ENCODE measurements at regions not wholly inside any gene's neighbourhood (a gene's known extent, or its start where the extent isn't known, plus 50 kb on each side); places are given as distances from the start of the nearest gene placed in this dataset.
"Not testable (repeated sequence)": the region's sequence is repeated elsewhere in the genome, so short reads cannot be mapped to it uniquely, and the experiment has no call there.

- no peak for DNase-seq
These were observed 97.9 kb upstream of the SYT13 start for GRCh38 chr11:45384016-45384415.

- peak; percentile 81 for DNase-seq
These were observed 97.1 kb upstream of the SYT13 start for GRCh38 chr11:45383224-45383623.

- no peak for DNase-seq
These were observed 96.2 kb upstream of the SYT13 start for GRCh38 chr11:45382133-45382878.

- no peak for DNase-seq
These were observed 93.2 kb upstream of the SYT13 start for GRCh38 chr11:45379162-45379863.

GRCh38 chr11:45378516-45378915 is 92.4 kb upstream of the SYT13 start:
- no peak for DNase-seq

- no peak for DNase-seq
These were observed 88.5 kb upstream of the SYT13 start for GRCh38 chr11:45374653-45375059.

GRCh38 chr11:45374130-45374529 is 88.0 kb upstream of the SYT13 start:
- no peak for DNase-seq

GRCh38 chr11:45373506-45374035 is 87.4 kb upstream of the SYT13 start:
- DNase-seq = no peak

- DNase-seq = not testable (repeated sequence)
These were observed 86.3 kb upstream of the SYT13 start for GRCh38 chr11:45372414-45372813.

GRCh38 chr11:45371251-45372115 is 85.3 kb upstream of the SYT13 start:
- peak; percentile 52 for DNase-seq

- DNase-seq = no peak
These were observed 83.2 kb upstream of the SYT13 start for GRCh38 chr11:45369313-45369712.

GRCh38 chr11:45368697-45369096 is 82.6 kb upstream of the SYT13 start:
- no peak for DNase-seq

GRCh38 chr11:45366619-45367190 is 80.6 kb upstream of the SYT13 start:
- DNase-seq = no peak

- DNase-seq = no peak
These were observed 79.9 kb upstream of the SYT13 start for GRCh38 chr11:45365961-45366618.

GRCh38 chr11:45362636-45363035 is 76.5 kb upstream of the SYT13 start:
- DNase-seq = no peak

GRCh38 chr11:45361551-45361950 is 75.4 kb upstream of the SYT13 start:
- no peak for DNase-seq

GRCh38 chr11:45355706-45356041 is 69.5 kb upstream of the SYT13 start:
- DNase-seq = no peak

GRCh38 chr11:45354976-45355705 is 69.0 kb upstream of the SYT13 start:
- DNase-seq = peak; percentile 80

- no peak for DNase-seq
These were observed 62.6 kb upstream of the SYT13 start for GRCh38 chr11:45348729-45349128.

- DNase-seq = no peak
These were observed 61.4 kb upstream of the SYT13 start for GRCh38 chr11:45347348-45348082.

- no peak for DNase-seq
These were observed 59.4 kb upstream of the SYT13 start for GRCh38 chr11:45345491-45345890.
